ENCODE measurements at regions not wholly inside any gene's neighbourhood (a gene's known extent, or its start where the extent isn't known, plus 50 kb on each side); places are given as distances from the start of the nearest gene placed in this dataset.

GRCh38 chr10:121242741-121243608, 355.3 kb downstream of the FGFR2 start:
- TF ChIP-seq, protein P1, sequence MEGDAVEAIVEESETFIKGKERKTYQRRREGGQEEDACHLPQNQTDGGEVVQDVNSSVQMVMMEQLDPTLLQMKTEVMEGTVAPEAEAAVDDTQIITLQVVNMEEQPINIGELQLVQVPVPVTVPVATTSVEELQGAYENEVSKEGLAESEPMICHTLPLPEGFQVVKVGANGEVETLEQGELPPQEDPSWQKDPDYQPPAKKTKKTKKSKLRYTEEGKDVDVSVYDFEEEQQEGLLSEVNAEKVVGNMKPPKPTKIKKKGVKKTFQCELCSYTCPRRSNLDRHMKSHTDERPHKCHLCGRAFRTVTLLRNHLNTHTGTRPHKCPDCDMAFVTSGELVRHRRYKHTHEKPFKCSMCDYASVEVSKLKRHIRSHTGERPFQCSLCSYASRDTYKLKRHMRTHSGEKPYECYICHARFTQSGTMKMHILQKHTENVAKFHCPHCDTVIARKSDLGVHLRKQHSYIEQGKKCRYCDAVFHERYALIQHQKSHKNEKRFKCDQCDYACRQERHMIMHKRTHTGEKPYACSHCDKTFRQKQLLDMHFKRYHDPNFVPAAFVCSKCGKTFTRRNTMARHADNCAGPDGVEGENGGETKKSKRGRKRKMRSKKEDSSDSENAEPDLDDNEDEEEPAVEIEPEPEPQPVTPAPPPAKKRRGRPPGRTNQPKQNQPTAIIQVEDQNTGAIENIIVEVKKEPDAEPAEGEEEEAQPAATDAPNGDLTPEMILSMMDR (IDR thresholded peaks at IDR 0.05): no peak
- no peak for TF ChIP-seq EZH2 (IDR thresholded peaks at IDR 0.05; ENCODE audit: borderline replicate concordance, insufficient read depth, low read depth, low read length, poor library complexity, severe bottlenecking)

All from B cell (primary cell).